DND-41 (cell line): ENCODE measurements at regions not wholly inside any gene's neighbourhood (a gene's known extent, or its start where the extent isn't known, plus 50 kb on each side); places are given as distances from the start of the nearest gene placed in this dataset.

ENCODE experiments used
- ATAC-seq: fragments of 200-7000 bp; cut with Tn5 transposase; 3 replicates; pipeline ENCODE4 v1.9.1; 2021; ENCODE audit warnings: low read depth; ENCODE audit not compliant: insufficient read depth
- DNase-seq: peaks from one replicate; pipeline ENCODE4 v3.0.0-alpha.2; 2020
- H2AFZ ChIP-seq: 2 replicates; pipeline ENCODE4 v1.6.0; 2012; ENCODE audit warnings: low read depth, low read length
- H3K27ac ChIP-seq: 2 replicates; pipeline ENCODE4 v1.5.1; 2012; ENCODE audit warnings: low read length, inconsistent platforms
- H3K27me3 ChIP-seq: fragments of 200-600 bp; sonication (generic); 2 replicates; pipeline ENCODE4 v1.6.0; 2012; ENCODE audit warnings: low read length, mild to moderate bottlenecking, inconsistent platforms; ENCODE audit not compliant: insufficient read depth, poor library complexity
- H3K36me3 ChIP-seq: 2 replicates; pipeline ENCODE4 v1.5.1; 2012; ENCODE audit warnings: low read length, inconsistent platforms; ENCODE audit not compliant: insufficient read depth
- H3K4me1 ChIP-seq: 2 replicates; pipeline ENCODE4 v1.5.1; 2012; ENCODE audit warnings: mild to moderate bottlenecking, low read length; ENCODE audit not compliant: insufficient read depth
- H3K4me2 ChIP-seq: 2 replicates; pipeline ENCODE4 v1.6.0; 2012; ENCODE audit warnings: mild to moderate bottlenecking, moderate library complexity, low read length, inconsistent platforms; ENCODE audit not compliant: insufficient read depth
- H3K4me3 ChIP-seq, 2 experiments: fragments of 200-600 bp in 1 of 2; shearing (Covaris generic) in 1 of 2; 2 replicates each; pipeline ENCODE4 v1.5.1; 2012 to 2016; ENCODE audit warnings: inconsistent platforms in 2 of 2, low read length in 2 of 2, mild to moderate bottlenecking in 2 of 2, low read depth in 1 of 2, moderate library complexity in 1 of 2
- H3K79me2 ChIP-seq: 2 replicates; pipeline ENCODE4 v1.6.0; 2012; ENCODE audit warnings: low read length, inconsistent platforms; ENCODE audit not compliant: insufficient read depth
- H3K9ac ChIP-seq: 2 replicates; pipeline ENCODE4 v1.6.0; 2012; ENCODE audit warnings: low read depth, mild to moderate bottlenecking, inconsistent platforms, low read length, moderate library complexity
- H3K9me3 ChIP-seq: 2 replicates; pipeline ENCODE4 v1.5.1; 2012; ENCODE audit warnings: low read length, moderate library complexity, mild to moderate bottlenecking, inconsistent platforms; ENCODE audit not compliant: insufficient read depth, severe bottlenecking
- H4K20me1 ChIP-seq: 2 replicates; pipeline ENCODE4 v1.6.0; 2012; ENCODE audit warnings: low read length; ENCODE audit not compliant: insufficient read depth
- CTCF ChIP-seq: IDR thresholded peaks from 2 replicates; pipeline ENCODE4 v1.5.1; 2012; ENCODE audit warnings: borderline replicate concordance, low read length, moderate library complexity, mild to moderate bottlenecking; ENCODE audit not compliant: poor library complexity, severe bottlenecking; ENCODE audit errors: extremely low read depth
- EZH2 ChIP-seq: IDR thresholded peaks from 3 replicates; pipeline ENCODE4 v1.6.1; 2012; ENCODE audit warnings: borderline replicate concordance, low read depth, mild to moderate bottlenecking, moderate library complexity, low read length, inconsistent platforms; ENCODE audit not compliant: severe bottlenecking

GRCh38 chr2:71853858-71854257 is 293.8 kb downstream of the CYP26B1 start:
- Histone ChIP-seq H3K27me3 (no peaks in the 10 kb centered on the region), H3K36me3 (no peaks in the 10 kb centered on the region), H3K9ac (no peak overlapping the region), H2AFZ (no peak overlapping the region), H3K4me2 (no peak overlapping the region), H3K79me2 (no peaks in the 10 kb centered on the region), H4K20me1 (peaks cover 3% of the 10 kb centered on the region; the same call in 1 of the 2 replicates), H3K9me3 (no peaks in the 10 kb centered on the region), H3K27ac (no peak overlapping the region), H3K4me1 (no peaks in the 10 kb centered on the region), H3K4me3 (no peak overlapping the region)
- DNase-seq (no peak), ATAC-seq (no peak)
- no peak for TF ChIP-seq CTCF
- TF ChIP-seq EZH2 = no peak

GRCh38 chr2:71852141-71852711 is 295.4 kb downstream of the CYP26B1 start:
- no peaks in the 10 kb centered on the region for H3K27me3 ChIP-seq
- H3K4me3 ChIP-seq = no peak overlapping the region
- no peak for DNase-seq
- H3K36me3 ChIP-seq = no peaks in the 10 kb centered on the region
- peaks cover 3% of the 10 kb centered on the region; the same call in 1 of the 2 replicates for H4K20me1 ChIP-seq
- no peak overlapping the region for H3K27ac ChIP-seq
- H3K4me2 ChIP-seq = no peak overlapping the region
- no peaks in the 10 kb centered on the region for H3K79me2 ChIP-seq
- no peaks in the 10 kb centered on the region for H3K4me1 ChIP-seq
- no peak overlapping the region for H2AFZ ChIP-seq
- H3K9me3 ChIP-seq = no peaks in the 10 kb centered on the region
- no peak for TF ChIP-seq EZH2
- no peak for TF ChIP-seq CTCF
- no peak for ATAC-seq
- no peak overlapping the region for H3K9ac ChIP-seq

GRCh38 chr2:71851094-71851750 is 296.4 kb downstream of the CYP26B1 start:
- Histone ChIP-seq H2AFZ (no peak overlapping the region), H3K4me1 (no peaks in the 10 kb centered on the region), H3K79me2 (no peaks in the 10 kb centered on the region), H3K27me3 (no peaks in the 10 kb centered on the region), H3K9ac (no peak overlapping the region), H4K20me1 (0 out of 2 replicates have a peak, but pooled peaks cover 3% of the 10 kb centered on the region), H3K4me2 (no peak overlapping the region), H3K36me3 (no peaks in the 10 kb centered on the region), H3K9me3 (no peaks in the 10 kb centered on the region), H3K27ac (no peak overlapping the region), H3K4me3 (no peak overlapping the region)
- ATAC-seq = no peak
- TF ChIP-seq EZH2 (no peak), CTCF (no peak)
- no peak for DNase-seq
